ENCODE measurements at regions not wholly inside any gene's neighbourhood (a gene's known extent, or its start where the extent isn't known, plus 50 kb on each side); places are given as distances from the start of the nearest gene placed in this dataset.

DNA sequence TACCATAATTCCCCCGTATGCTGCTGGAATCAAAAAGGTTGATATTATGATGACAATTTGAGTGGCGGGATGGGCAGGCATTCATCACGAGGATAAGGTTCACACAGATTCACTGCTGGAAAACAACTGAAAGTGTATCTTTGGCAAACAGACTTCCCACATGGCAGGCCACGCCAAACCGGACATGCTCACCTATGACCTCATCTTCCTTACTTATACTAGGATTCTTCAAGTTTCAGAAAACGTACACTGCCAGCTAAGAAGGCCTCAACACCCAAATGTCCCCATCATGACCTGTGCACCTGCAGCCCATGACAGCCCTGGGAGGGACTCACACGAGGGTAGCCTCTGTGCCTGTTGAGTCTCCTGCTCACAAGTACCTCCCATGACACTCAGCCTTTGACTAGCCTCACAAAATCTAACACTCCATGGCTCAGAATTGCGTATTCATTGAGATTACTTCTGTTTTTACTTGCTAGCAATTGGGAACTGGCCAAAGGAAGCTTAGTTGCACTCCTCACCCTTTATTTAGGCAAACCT, 259.0 kb upstream of the GHITM start:
- Histone ChIP-seq H4K20me1 (ENCODE audit: insufficient read depth, low read length) (no peaks in the 10 kb centered on the region), H3K27ac (ENCODE audit: low read length) (no peak overlapping the region), H3K36me3 (replicated peaks; ENCODE audit: low read depth, low read length) (no peaks in the 10 kb centered on the region), H3K4me2 (ENCODE audit: low read length) (no peak overlapping the region), H3K4me1 (ENCODE audit: low read length) (no peaks in the 10 kb centered on the region), H3K79me2 (ENCODE audit: low read length) (no peaks in the 10 kb centered on the region), H2AFZ (ENCODE audit: low read depth, low read length) (no peak overlapping the region), H3K9me3 (ENCODE audit: insufficient read depth, low read length) (no peaks in the 10 kb centered on the region), H3K27me3 (ENCODE audit: low read depth, low read length) (no peaks in the 10 kb centered on the region), H3K4me3 (ENCODE audit: low read length) (no peak overlapping the region), H3K9ac (ENCODE audit: low read length) (no peak overlapping the region)
- TF ChIP-seq, protein P1, sequence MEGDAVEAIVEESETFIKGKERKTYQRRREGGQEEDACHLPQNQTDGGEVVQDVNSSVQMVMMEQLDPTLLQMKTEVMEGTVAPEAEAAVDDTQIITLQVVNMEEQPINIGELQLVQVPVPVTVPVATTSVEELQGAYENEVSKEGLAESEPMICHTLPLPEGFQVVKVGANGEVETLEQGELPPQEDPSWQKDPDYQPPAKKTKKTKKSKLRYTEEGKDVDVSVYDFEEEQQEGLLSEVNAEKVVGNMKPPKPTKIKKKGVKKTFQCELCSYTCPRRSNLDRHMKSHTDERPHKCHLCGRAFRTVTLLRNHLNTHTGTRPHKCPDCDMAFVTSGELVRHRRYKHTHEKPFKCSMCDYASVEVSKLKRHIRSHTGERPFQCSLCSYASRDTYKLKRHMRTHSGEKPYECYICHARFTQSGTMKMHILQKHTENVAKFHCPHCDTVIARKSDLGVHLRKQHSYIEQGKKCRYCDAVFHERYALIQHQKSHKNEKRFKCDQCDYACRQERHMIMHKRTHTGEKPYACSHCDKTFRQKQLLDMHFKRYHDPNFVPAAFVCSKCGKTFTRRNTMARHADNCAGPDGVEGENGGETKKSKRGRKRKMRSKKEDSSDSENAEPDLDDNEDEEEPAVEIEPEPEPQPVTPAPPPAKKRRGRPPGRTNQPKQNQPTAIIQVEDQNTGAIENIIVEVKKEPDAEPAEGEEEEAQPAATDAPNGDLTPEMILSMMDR (IDR thresholded peaks at IDR 0.05; ENCODE audit: low read depth, low read length), result no peak
- no peak for TF ChIP-seq EZH2phosphoT487 (IDR thresholded peaks at IDR 0.05; ENCODE audit: low read depth)

DNA sequence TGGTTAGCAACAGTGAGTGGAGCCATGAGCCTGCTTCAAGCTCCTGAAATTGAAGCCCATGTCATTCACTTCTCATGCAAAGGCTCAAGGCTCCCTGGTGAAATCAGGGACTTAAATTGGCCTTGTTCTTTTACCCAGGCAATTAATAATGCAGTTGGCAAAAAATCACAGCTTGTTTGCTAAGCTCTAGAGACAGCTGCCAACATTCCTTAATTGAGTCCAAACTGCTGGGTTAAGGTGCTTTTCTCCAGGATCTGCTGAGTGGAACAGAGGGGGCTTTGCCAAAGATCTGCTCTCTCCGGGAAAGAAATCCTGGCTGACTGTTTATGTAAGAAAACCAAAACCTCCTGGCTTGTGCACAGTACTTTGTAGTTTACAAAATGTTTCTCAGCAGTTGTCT, 257.6 kb upstream of the GHITM start:
- H4K20me1 ChIP-seq (ENCODE audit: insufficient read depth, low read length), result no peaks in the 10 kb centered on the region
- no peak overlapping the region for H3K9ac ChIP-seq (ENCODE audit: low read length)
- no peak overlapping the region for H3K4me3 ChIP-seq (ENCODE audit: low read length)
- no peak overlapping the region for H3K4me2 ChIP-seq (ENCODE audit: low read length)
- H3K27ac ChIP-seq (ENCODE audit: low read length), result no peak overlapping the region
- H3K36me3 ChIP-seq (replicated peaks; ENCODE audit: low read depth, low read length), result no peaks in the 10 kb centered on the region
- no peaks in the 10 kb centered on the region for H3K9me3 ChIP-seq (ENCODE audit: insufficient read depth, low read length)
- no peaks in the 10 kb centered on the region for H3K79me2 ChIP-seq (ENCODE audit: low read length)
- peaks cover 6% of the 10 kb centered on the region; the same call in 1 of the 2 replicates for H3K4me1 ChIP-seq (ENCODE audit: low read length)
- H3K27me3 ChIP-seq (ENCODE audit: low read depth, low read length), result no peaks in the 10 kb centered on the region
- TF ChIP-seq, protein P1 (IDR thresholded peaks at IDR 0.05; ENCODE audit: low read depth, low read length), result no peak
- TF ChIP-seq EZH2phosphoT487 (IDR thresholded peaks at IDR 0.05; ENCODE audit: low read depth), result no peak
- H2AFZ ChIP-seq (ENCODE audit: low read depth, low read length), result no peak overlapping the region

DNA sequence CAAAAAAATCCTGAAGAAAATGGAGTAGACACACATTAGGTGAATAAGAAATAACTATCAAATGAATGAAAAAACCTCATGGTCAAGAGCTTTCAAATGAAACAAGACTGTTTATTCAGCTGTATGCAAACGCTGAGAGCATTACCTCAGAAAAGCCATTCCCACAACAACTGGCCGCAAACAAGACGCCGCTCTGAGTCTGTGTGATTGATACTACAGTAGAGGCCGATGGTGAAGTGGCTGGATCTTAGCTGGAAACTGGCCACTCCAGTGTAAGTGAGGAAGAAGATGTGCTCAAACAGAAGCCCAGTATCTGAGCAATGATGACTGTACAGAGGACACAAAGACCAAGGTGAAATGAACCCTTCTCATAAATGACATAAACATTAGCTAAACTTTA, 252.4 kb upstream of the GHITM start:
- Histone ChIP-seq H4K20me1 (ENCODE audit: insufficient read depth, low read length) (no peaks in the 10 kb centered on the region), H2AFZ (ENCODE audit: low read depth, low read length) (no peak overlapping the region), H3K36me3 (replicated peaks; ENCODE audit: low read depth, low read length) (no peaks in the 10 kb centered on the region), H3K4me1 (ENCODE audit: low read length) (peaks cover 6% of the 10 kb centered on the region; the same call in 1 of the 2 replicates), H3K27ac (ENCODE audit: low read length) (no peak overlapping the region), H3K4me2 (ENCODE audit: low read length) (no peak overlapping the region), H3K9ac (ENCODE audit: low read length) (no peak overlapping the region), H3K9me3 (ENCODE audit: insufficient read depth, low read length) (no peaks in the 10 kb centered on the region), H3K27me3 (ENCODE audit: low read depth, low read length) (no peaks in the 10 kb centered on the region; the same call in 1 of the 2 replicates), H3K4me3 (ENCODE audit: low read length) (no peak overlapping the region), H3K79me2 (ENCODE audit: low read length) (no peaks in the 10 kb centered on the region)
- TF ChIP-seq, protein P1 (IDR thresholded peaks at IDR 0.05; ENCODE audit: low read depth, low read length), result no peak
- no peak for TF ChIP-seq EZH2phosphoT487 (IDR thresholded peaks at IDR 0.05; ENCODE audit: low read depth)

DNA sequence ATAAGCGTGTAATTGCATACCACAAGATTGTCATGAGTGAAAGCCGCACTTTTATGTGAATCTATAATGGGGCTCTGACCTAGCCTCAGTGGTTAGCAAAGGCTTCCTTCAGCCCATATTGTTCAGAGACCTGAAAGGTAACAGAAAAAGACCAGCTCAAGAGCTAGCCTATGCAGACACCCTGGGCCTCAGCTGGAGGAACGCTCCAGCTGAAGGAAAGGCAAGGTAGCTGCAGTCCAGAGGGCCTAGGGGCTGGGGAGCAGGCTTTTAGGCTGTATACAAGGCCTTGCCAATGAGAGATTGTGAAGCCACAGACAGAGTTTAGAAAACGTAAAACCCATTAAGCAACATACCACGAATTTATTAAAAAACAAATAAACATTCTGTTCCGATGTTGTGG, 246.6 kb upstream of the GHITM start:
- no peak overlapping the region for H3K9ac ChIP-seq (ENCODE audit: low read length)
- H3K4me2 ChIP-seq (ENCODE audit: low read length), result no peak overlapping the region
- no peak overlapping the region for H3K4me3 ChIP-seq (ENCODE audit: low read length)
- no peaks in the 10 kb centered on the region; the same call in 1 of the 2 replicates for H3K27me3 ChIP-seq (ENCODE audit: low read depth, low read length)
- no peaks in the 10 kb centered on the region for H3K9me3 ChIP-seq (ENCODE audit: insufficient read depth, low read length)
- no peaks in the 10 kb centered on the region for H3K79me2 ChIP-seq (ENCODE audit: low read length)
- no peaks in the 10 kb centered on the region for H4K20me1 ChIP-seq (ENCODE audit: insufficient read depth, low read length)
- H3K36me3 ChIP-seq (replicated peaks; ENCODE audit: low read depth, low read length), result no peaks in the 10 kb centered on the region
- H3K27ac ChIP-seq (ENCODE audit: low read length), result no peak overlapping the region
- no peaks in the 10 kb centered on the region for H3K4me1 ChIP-seq (ENCODE audit: low read length)
- TF ChIP-seq, protein P1 (IDR thresholded peaks at IDR 0.05; ENCODE audit: low read depth, low read length), result no peak
- TF ChIP-seq EZH2phosphoT487 (IDR thresholded peaks at IDR 0.05; ENCODE audit: low read depth), result no peak
- H2AFZ ChIP-seq (ENCODE audit: low read depth, low read length), result no peak overlapping the region
